ENCODE measurements at regions not wholly inside any gene's neighbourhood (a gene's known extent, or its start where the extent isn't known, plus 50 kb on each side); places are given as distances from the start of the nearest gene placed in this dataset.

DNA sequence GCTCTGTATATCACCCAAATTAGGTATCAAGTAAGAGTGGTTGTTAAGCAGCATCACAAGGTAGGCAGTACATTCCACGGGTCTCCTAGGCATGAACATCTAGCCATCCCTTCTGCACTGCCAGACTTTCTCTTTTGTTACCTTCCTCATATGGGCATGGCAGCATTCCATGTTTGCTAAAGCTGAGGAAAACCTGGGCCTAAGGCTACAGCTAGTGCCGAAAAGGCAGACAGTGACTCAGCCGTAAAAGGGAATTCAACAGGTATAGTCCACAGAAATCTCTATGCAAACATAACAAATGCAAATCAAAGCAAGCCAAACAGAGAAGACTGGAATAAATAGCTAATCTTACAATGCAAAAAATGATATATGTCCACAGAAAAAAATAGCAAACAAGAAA is 645.4 kb downstream of the ZBBX start:
- TF ChIP-seq, protein P1, sequence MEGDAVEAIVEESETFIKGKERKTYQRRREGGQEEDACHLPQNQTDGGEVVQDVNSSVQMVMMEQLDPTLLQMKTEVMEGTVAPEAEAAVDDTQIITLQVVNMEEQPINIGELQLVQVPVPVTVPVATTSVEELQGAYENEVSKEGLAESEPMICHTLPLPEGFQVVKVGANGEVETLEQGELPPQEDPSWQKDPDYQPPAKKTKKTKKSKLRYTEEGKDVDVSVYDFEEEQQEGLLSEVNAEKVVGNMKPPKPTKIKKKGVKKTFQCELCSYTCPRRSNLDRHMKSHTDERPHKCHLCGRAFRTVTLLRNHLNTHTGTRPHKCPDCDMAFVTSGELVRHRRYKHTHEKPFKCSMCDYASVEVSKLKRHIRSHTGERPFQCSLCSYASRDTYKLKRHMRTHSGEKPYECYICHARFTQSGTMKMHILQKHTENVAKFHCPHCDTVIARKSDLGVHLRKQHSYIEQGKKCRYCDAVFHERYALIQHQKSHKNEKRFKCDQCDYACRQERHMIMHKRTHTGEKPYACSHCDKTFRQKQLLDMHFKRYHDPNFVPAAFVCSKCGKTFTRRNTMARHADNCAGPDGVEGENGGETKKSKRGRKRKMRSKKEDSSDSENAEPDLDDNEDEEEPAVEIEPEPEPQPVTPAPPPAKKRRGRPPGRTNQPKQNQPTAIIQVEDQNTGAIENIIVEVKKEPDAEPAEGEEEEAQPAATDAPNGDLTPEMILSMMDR (conservative IDR thresholded peaks at IDR 0.05; ENCODE audit: low read depth, low read length) = no peak
- no peak overlapping the region for H3K4me3 ChIP-seq (ENCODE audit: low read length)
- no peak for DNase-seq (ENCODE audit: low read depth)

DNA sequence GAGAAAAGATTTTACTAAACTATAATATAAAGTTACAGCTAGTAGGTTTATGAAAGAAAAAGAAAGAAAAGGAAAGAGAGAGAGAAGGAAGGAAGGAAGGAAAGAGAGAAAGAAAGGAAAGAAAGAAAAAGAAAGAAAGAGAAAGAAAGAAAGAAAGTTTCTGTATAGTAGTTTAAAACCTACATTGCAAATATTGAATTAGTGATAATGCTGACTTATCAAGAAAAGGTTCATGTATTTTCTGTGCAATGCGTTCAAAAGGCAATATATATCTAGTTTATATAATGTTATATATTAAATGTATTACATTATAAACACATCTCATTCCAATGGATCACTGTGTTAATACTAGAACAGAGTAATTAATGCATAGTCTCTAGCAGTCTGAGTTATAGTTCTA is 648.4 kb downstream of the ZBBX start:
- DNase-seq (ENCODE audit: low read depth) = no peak

DNA sequence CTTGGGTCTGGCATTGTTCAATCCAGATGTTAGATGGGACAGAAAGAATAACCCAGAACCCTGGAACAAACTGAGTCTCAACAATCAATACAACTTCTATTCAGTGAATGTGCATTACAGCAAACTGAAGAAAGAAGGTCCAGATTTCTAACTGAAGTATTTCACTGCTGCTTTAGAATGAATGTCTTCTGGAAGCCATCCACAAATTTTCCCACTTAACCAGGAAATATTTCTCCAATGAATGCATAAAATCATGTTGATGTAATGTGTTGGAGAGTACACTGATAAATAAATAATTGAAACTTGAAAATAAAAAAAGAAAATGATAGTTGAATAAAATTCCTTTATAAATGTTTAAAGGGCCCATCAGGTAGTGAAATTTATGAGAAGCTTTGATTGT is 658.6 kb downstream of the ZBBX start:
- TF ChIP-seq, protein P1 (conservative IDR thresholded peaks at IDR 0.05; ENCODE audit: low read depth, low read length) = no peak
- H3K4me3 ChIP-seq (ENCODE audit: low read length) = no peak overlapping the region

More for the DNA sequence above, 648.4 kb downstream of the ZBBX start:
- TF ChIP-seq, protein P1 (conservative IDR thresholded peaks at IDR 0.05; ENCODE audit: low read depth, low read length) = no peak
- H3K4me3 ChIP-seq (ENCODE audit: low read length) = no peak overlapping the region

DNA sequence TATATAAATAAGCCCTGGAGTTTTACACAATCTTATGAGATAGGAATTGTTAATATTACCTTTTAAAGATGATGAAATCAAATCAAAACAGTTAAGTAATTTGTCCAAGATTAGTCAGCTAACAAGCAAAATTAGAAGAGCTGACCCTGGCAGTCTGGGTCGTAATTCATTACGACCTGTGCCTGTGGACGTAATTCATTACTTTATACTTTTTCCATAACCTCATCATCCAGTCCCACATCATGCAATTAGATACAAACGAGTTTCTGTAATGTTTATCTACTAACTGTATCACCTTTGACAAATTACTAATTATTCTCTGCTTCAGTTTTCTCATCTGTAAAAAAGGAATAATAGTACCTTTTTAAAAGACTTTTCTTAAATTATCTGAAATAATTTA is 665.9 kb downstream of the ZBBX start:
- H3K4me3 ChIP-seq (ENCODE audit: low read length) = no peak overlapping the region
- DNase-seq (ENCODE audit: low read depth) = no peak
- TF ChIP-seq, protein P1 (conservative IDR thresholded peaks at IDR 0.05; ENCODE audit: low read depth, low read length) = no peak

More for the DNA sequence above, 658.6 kb downstream of the ZBBX start:
- no peak for DNase-seq (ENCODE audit: low read depth)

DNA sequence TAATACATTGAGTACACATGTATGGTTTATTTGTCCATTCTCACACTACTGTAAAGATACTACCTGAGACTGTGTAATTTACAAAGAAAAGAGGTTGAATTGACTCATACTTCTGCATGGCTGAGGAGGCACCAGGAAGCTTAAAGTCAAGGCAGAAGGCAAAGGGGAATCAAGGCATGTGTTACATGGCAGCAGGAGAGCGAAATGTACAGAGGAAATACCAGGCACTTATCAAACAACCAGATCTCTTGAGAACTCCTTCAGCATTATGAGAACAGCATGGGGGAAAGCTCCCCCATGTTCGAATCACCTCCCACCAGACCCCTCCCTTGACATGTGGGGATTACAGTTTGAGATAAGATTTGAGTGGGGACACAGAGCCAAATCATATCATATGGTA is 666.3 kb downstream of the ZBBX start:
- no peak overlapping the region for H3K4me3 ChIP-seq (ENCODE audit: low read length)
- TF ChIP-seq, protein P1 (conservative IDR thresholded peaks at IDR 0.05; ENCODE audit: low read depth, low read length) = no peak
- no peak for DNase-seq (ENCODE audit: low read depth)

DNA sequence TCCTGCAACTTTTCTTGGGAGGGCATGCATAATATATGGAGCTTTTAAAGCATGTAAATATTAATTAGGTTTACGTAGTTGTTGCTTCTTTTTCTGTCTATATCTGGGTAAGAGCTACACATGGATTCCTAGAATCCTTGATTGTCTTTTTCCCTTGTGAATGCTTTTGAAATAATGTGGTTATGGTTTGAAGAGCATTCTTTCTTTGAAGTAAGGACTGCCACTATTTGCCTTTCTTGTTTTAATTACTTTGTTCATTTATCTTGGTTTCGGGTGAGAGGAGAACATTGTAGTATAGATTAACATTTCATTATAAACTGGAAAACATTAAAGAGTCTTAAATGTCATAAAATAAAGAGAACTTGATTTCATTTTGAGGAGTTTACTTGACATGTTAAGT is 674.0 kb downstream of the ZBBX start:
- TF ChIP-seq, protein P1 (conservative IDR thresholded peaks at IDR 0.05; ENCODE audit: low read depth, low read length) = no peak
- no peak for DNase-seq (ENCODE audit: low read depth)
- H3K4me3 ChIP-seq (ENCODE audit: low read length) = no peak overlapping the region

DNA sequence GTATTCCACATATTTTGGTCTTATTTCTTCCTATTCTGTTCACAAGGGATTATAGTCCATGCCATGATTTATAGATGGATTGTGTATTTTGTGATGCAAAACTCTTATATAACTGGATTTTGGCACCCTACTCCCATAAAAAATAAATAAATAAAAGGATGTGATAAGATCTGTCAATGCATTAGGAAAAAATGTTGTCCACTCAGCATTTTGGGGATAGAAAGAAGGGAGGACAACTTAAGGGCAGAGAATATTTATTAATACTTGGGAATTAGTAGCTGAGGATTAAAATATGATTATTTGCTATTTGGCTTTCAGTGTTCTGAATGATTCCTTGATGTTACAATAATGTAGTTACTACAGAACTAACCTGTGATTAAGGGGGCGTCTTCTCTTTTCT is 682.6 kb downstream of the ZBBX start:
- TF ChIP-seq, protein P1 (conservative IDR thresholded peaks at IDR 0.05; ENCODE audit: low read depth, low read length) = no peak
- H3K4me3 ChIP-seq (ENCODE audit: low read length) = no peak overlapping the region
- DNase-seq (ENCODE audit: low read depth) = no peak
